SIG-M5 treated with dmso at 0.1 percent for 504 hours (cell line): ENCODE measurements at regions not wholly inside any gene's neighbourhood (a gene's known extent, or its start where the extent isn't known, plus 50 kb on each side); places are given as distances from the start of the nearest gene placed in this dataset.

Source experiments
- DNase-seq: peaks from one replicate; lab custom pipeline; 2025; ENCODE audit not compliant: unreplicated experiment; lab: John Stamatoyannopoulos, UW

GRCh38 chr12:90017316-90017715 lies 308.7 kb upstream of the ATP2B1 start:
- DNase-seq, result no peak

GRCh38 chr12:90015228-90015627 lies 306.6 kb upstream of the ATP2B1 start:
- no peak for DNase-seq

GRCh38 chr12:90013409-90013808 lies 304.8 kb upstream of the ATP2B1 start:
- DNase-seq, result no peak

- no peak for DNase-seq
These were observed 301.5 kb upstream of the ATP2B1 start for GRCh38 chr12:90010089-90010488.

- DNase-seq, result no peak
These were observed 299.6 kb upstream of the ATP2B1 start for GRCh38 chr12:90008277-90008676.

GRCh38 chr12:90004319-90005074 lies 295.9 kb upstream of the ATP2B1 start:
- no peak for DNase-seq

- no peak for DNase-seq
These were observed 295.1 kb upstream of the ATP2B1 start for GRCh38 chr12:90003688-90004087.

- DNase-seq, result no peak
These were observed 292.1 kb upstream of the ATP2B1 start for GRCh38 chr12:90000721-90001120.

GRCh38 chr12:89999699-90000505 lies 291.3 kb upstream of the ATP2B1 start:
- DNase-seq, result no peak

- DNase-seq, result no peak
These were observed 287.2 kb upstream of the ATP2B1 start for GRCh38 chr12:89995870-89996269.

- no peak for DNase-seq
These were observed 286.3 kb upstream of the ATP2B1 start for GRCh38 chr12:89994911-89995310.

- DNase-seq, result no peak
These were observed 285.0 kb upstream of the ATP2B1 start for GRCh38 chr12:89993632-89994031.

- no peak for DNase-seq
These were observed 284.2 kb upstream of the ATP2B1 start for GRCh38 chr12:89992668-89993451.

- no peak for DNase-seq
These were observed 283.4 kb upstream of the ATP2B1 start for GRCh38 chr12:89991807-89992590.

- DNase-seq, result no peak
These were observed 279.7 kb upstream of the ATP2B1 start for GRCh38 chr12:89988188-89988915.

GRCh38 chr12:89985935-89986334 lies 277.3 kb upstream of the ATP2B1 start:
- no peak for DNase-seq

- DNase-seq, result no peak
These were observed 276.2 kb upstream of the ATP2B1 start for GRCh38 chr12:89984846-89985245.

- no peak for DNase-seq
These were observed 275.0 kb upstream of the ATP2B1 start for GRCh38 chr12:89983622-89984021.

GRCh38 chr12:89980236-89980635 lies 271.6 kb upstream of the ATP2B1 start:
- no peak for DNase-seq

- no peak for DNase-seq
These were observed 268.9 kb upstream of the ATP2B1 start for GRCh38 chr12:89977405-89978085.
